AG08395 (cell line): ENCODE measurements at regions not wholly inside any gene's neighbourhood (a gene's known extent, or its start where the extent isn't known, plus 50 kb on each side); places are given as distances from the start of the nearest gene placed in this dataset.
"Not testable (repeated sequence)": the region's sequence is repeated elsewhere in the genome, so short reads cannot be mapped to it uniquely, and the experiment has no call there.

Experiments
- DNase-seq: peaks from one replicate; pipeline ENCODE4 v3.0.0; 2012; ENCODE audit warnings: mixed read lengths, low spot score

DNA sequence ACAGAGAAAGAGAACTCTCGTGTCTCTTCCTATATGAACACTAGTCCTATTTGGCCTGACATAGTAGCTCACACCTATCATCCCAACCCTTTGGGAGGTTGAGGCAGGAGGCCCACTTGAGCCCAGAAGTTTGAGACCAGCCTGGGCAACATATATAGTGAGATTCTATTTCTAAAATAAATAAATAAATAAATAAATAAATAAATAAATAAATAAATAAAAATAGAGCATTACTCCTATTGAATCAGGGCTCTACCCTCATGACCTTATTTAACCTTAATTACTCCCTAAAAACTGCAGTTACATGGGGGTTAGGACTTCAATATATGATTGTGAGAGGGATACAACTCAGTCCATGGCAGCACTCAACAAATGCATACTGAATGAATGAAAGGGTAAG, 61.2 kb upstream of the GSC start:
- no peak for DNase-seq

DNA sequence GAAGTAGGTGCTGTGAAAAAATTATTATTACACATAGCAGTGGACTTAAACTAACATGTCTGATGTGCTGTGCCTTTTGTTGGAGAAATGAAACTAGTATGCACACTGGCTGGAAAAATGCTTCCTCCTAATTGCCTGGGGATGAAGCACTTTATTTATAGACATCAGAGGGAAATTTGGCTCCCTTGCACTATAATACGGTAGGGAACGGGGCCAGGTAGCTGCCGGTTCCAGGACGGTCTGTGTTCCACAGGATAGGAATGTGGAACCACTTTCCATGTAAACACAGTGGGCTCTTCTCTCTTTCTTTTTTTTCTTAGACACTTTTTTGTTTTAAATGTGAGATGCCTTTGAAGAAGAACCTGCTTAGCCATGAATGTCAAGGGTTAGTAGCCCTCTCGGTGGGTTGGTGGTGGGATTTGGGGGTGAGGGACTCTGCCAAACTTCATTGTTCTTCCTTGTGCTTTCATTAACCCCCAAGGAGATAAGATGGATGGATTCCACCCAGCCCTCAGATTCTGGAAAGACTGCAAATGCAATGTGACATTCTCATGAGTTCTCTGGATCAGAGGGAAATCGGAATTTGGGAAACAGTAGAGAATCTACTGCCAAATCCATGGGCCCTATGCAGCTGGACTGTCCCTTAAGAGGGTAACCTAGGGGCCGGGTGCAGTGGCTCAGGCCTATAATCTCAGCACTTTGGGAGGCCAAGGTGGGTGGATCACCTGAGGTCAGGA, 58.0 kb upstream of the GSC start:
- DNase-seq, result no peak

DNA sequence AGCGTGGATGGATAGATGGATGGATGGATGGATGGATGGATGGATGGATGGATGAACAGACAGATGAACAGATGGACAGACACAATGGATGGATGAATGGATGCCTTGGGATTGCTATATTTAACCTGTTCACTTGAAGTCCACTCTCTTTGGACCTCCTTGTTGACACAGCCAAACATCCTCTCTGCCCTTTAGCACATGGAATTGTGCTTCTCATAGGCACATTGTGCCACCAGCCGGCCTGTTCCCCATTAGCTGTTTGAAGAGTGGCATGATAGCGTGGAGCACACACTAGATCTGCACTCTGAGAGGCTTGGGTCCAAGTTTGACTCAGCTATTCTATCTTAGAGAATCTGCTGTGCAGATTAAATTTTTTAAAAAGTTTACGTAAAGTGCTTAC, 56.9 kb upstream of the GSC start:
- DNase-seq, result no peak

DNA sequence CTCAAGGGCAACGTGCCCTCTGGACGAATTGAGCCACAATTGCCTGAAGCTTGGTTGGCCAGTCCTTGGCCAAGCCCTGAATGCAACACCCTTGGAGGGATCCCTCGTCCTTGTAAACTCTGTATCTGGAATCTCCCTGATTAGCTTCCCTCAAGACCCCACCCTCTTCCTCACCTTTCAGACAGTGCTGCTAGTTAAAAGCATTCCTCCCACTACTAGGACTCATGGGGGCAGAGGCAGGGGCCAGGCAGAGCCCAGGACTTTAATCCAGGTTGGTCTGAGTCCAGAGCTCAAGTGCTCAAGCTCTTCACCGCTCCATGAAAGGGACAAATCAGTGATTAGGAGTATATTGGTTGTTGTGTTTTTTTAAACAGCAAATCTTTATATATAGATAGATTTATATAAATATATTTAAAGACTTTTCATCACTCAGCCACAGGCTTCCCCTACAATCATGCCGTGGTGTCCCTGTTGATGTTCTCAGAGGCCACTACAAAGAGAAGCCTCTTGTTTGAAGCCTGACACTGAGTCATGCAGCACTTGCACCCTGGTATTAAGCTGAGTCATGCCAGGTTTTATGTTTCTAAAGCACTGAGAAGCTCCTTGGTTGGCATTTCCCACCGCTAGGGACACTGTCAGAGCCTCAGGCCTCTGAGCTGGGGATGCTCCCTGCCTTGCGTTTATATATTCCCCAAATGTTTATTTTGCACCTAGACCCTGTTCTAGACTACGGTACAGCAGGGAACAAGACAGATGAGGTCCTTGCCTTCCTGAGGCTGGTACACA, 53.8 kb upstream of the GSC start:
- peak; percentile 14 for DNase-seq

DNA sequence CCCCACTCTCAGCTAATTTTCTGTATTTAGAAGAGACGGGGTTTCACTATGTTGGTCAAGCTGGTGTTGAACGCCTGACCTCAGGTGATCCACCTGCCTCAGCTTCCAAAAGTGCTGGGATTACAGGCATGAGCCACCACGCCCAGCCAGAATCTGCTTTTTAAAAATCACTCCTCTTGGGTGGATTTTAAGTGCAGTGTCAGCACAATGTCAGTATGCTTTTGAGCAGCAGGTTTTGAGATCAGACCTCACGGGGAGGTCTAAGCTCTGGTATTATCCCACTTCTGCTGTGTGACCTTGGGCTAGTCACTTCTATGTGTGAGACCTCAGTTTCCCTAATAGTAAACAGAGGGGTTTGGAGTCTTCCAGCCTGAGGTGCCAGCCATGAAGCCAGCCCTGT, 51.8 kb upstream of the GSC start:
- DNase-seq, result no peak

DNA sequence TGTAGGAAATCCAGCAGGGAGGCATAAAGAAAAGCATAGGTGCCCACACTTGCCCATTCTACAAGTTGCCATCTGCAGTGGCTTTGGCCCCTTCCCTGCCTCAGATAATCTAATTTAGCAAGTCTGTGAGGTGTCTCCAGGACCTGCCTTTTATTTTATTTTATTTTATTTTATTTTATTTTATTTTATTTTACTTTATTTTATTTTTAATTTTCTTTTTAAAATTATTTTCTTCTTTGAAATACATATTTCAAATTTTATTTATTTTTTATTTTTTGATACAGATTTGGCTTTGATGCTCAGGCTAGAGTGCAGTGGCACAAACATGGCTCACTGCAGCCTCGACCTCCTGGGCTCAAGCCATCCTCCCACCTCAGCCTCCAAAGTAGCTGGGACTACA, 51.0 kb upstream of the GSC start:
- not testable (repeated sequence) for DNase-seq
